ENCODE measurements at regions not wholly inside any gene's neighbourhood (a gene's known extent, or its start where the extent isn't known, plus 50 kb on each side); places are given as distances from the start of the nearest gene placed in this dataset.

- DNase-seq, result no peak
Observed at GRCh38 chr14:98743536-98743935, 528.5 kb downstream of the BCL11B start.

GRCh38 chr14:98748966-98749365 is 523.0 kb downstream of the BCL11B start:
- DNase-seq, result no peak

- no peak for DNase-seq
Observed at GRCh38 chr14:98751110-98751509, 520.9 kb downstream of the BCL11B start.

GRCh38 chr14:98752660-98753059 is 519.3 kb downstream of the BCL11B start:
- no peak for DNase-seq

- peak in 1 of 5 donors; percentile 12 for DNase-seq
Observed at GRCh38 chr14:98754343-98755020, 517.5 kb downstream of the BCL11B start.

GRCh38 chr14:98756749-98757148 is 515.2 kb downstream of the BCL11B start:
- DNase-seq, result no peak

- no peak for DNase-seq
Observed at GRCh38 chr14:98758440-98758839, 513.6 kb downstream of the BCL11B start.

- no peak for DNase-seq
Observed at GRCh38 chr14:98761993-98762392, 510.0 kb downstream of the BCL11B start.

- DNase-seq, result no peak
Observed at GRCh38 chr14:98766818-98767217, 505.2 kb downstream of the BCL11B start.

- no peak for DNase-seq
Observed at GRCh38 chr14:98769326-98769725, 502.7 kb downstream of the BCL11B start.

- DNase-seq, result no peak
Observed at GRCh38 chr14:98770151-98770550, 501.8 kb downstream of the BCL11B start.

- DNase-seq, result no peak
Observed at GRCh38 chr14:98773814-98774213, 498.2 kb downstream of the BCL11B start.

GRCh38 chr14:98775892-98776291 is 496.1 kb downstream of the BCL11B start:
- no peak for DNase-seq

GRCh38 chr14:98782062-98782461 is 489.9 kb downstream of the BCL11B start:
- DNase-seq, result no peak

- DNase-seq, result no peak
Observed at GRCh38 chr14:98785578-98785977, 486.4 kb downstream of the BCL11B start.

- DNase-seq, result no peak
Observed at GRCh38 chr14:98786456-98786855, 485.5 kb downstream of the BCL11B start.

GRCh38 chr14:98791661-98792060 is 480.3 kb downstream of the BCL11B start:
- DNase-seq, result no peak

- DNase-seq, result no peak
Observed at GRCh38 chr14:98792171-98792570, 479.8 kb downstream of the BCL11B start.

GRCh38 chr14:98798099-98798498 is 473.9 kb downstream of the BCL11B start:
- no peak for DNase-seq

GRCh38 chr14:98799891-98800290 is 472.1 kb downstream of the BCL11B start:
- no peak for DNase-seq

GRCh38 chr14:98802044-98802443 is 470.0 kb downstream of the BCL11B start:
- DNase-seq, result no peak

GRCh38 chr14:98803196-98803595 is 468.8 kb downstream of the BCL11B start:
- DNase-seq, result no peak

- no peak for DNase-seq
Observed at GRCh38 chr14:98808494-98809407, 463.2 kb downstream of the BCL11B start.

GRCh38 chr14:98816195-98816594 is 455.8 kb downstream of the BCL11B start:
- DNase-seq, result no peak
